Right lobe of liver (tissue), 6 donors: ENCODE measurements at regions not wholly inside any gene's neighbourhood (a gene's known extent, or its start where the extent isn't known, plus 50 kb on each side); places are given as distances from the start of the nearest gene placed in this dataset.

Experiments used
- ATAC-seq, 4 donors: fragments of 200-7000 bp; cut with Tn5 transposase; one replicate each; pipeline ENCODE4 v1.9.1; 2020; ENCODE audit warnings: mild to moderate bottlenecking in 4 of 4, moderate library complexity in 4 of 4
- DNase-seq, 3 donors: peaks; one replicate each; pipeline ENCODE4 v3.0.0-alpha.2; 2020
- H3K27ac ChIP-seq, 3 donors: fragments of 200-600 bp; one replicate each; pipeline ENCODE4 v1.8.0; 2022
- H3K27me3 ChIP-seq, 2 donors: fragments of 200-600 bp; one replicate each; pipeline ENCODE4 v1.8.0; 2022
- H3K36me3 ChIP-seq, 4 donors: fragments of 200-600 bp; sonication (generic) in 1 of 4; one replicate each; pipeline versions ENCODE4 v1.5.1 to v1.8.0; 2017 to 2022; ENCODE audit warnings: control low read depth in 1 of 4
- H3K4me1 ChIP-seq, 4 donors: fragments of 200-600 bp; sonication (generic) in 1 of 4; one replicate each; pipeline versions ENCODE4 v1.5.1 to v1.8.0; 2017 to 2022; ENCODE audit warnings: control low read depth in 1 of 4
- H3K4me3 ChIP-seq, 3 donors: fragments of 200-600 bp; one replicate each; pipeline ENCODE4 v1.8.0; 2022
- H3K9me3 ChIP-seq, 4 donors: fragments of 200-600 bp; sonication (generic) in 1 of 4; one replicate each; pipeline versions ENCODE4 v1.5.1 to v1.8.0; 2017 to 2022; ENCODE audit warnings: control low read depth in 1 of 4
- CTCF ChIP-seq, 4 donors: fragments of 200-600 bp in 3 of 4; fragments of 450-650 bp in 1 of 4; IDR thresholded peaks; one replicate each; pipeline versions ENCODE4 v1.5.1 to v1.8.0; 2016 to 2022; ENCODE audit warnings: antibody characterized with exemption in 4 of 4, mild to moderate bottlenecking in 2 of 4
- POLR2A ChIP-seq: fragments of 450-650 bp; IDR thresholded peaks from one replicate; pipeline ENCODE4 v1.6.1; 2017; ENCODE audit warnings: antibody characterized with exemption, mild to moderate bottlenecking
- WGBS: methylation state at CpG from one replicate; pipeline ENCODE4 v1.1.6; 2018; ENCODE audit warnings: low coverage, low lambda C conversion rate; ENCODE audit not compliant: insufficient coverage; ENCODE audit errors: missing lambda C conversion rate; 5-methylcytosine and 5-hydroxymethylcytosine counted together
- intact Hi-C, 2 donors: fragments of 100-400 bp; cut with DNase I; formaldehyde crosslinking; loops; one replicate each; pipeline versions ENCODE4 v1.11.2 to v1.14.1; 2022
- donor health status: DM: no; HTN: yes; CAD: no.
- donor health status: DM: no; HTN: no; CAD: no.
- donor health status: DM: no; HTN: no; CAD: no.
- donor health status: DM: no; HTN: yes; CAD: no.
- donor health status: DM: no; HTN: yes; CAD: no.

GRCh38 chr4:164060456-164060855 is 566.0 kb downstream of the TMA16 start:
- Histone ChIP-seq H3K27ac (no peak overlapping the region), H3K9me3 (no peaks in the 10 kb centered on the region), H3K4me1 (no peaks in the 10 kb centered on the region), H3K27me3 (no peaks in the 10 kb centered on the region), H3K4me3 (no peak overlapping the region), H3K36me3 (no peaks in the 10 kb centered on the region)
- TF ChIP-seq CTCF (IDR thresholded peaks at IDR 0.05) (no peak), POLR2A (no peak)
- ATAC-seq (no peak), DNase-seq (no peak)
- intact Hi-C loops, result no loop called here
- whole genome bisulfite sequencing, result 29% methylated on average over 3 of the region's 3 CpGs

GRCh38 chr4:164068392-164068791 is 573.9 kb downstream of the TMA16 start:
- H3K27me3 ChIP-seq, result no peaks in the 10 kb centered on the region
- ATAC-seq (no peak), DNase-seq (no peak)
- intact Hi-C loops, result no loop called here
- no peaks in the 10 kb centered on the region for H3K36me3 ChIP-seq
- no peak overlapping the region for H3K27ac ChIP-seq
- TF ChIP-seq POLR2A (no peak), CTCF (IDR thresholded peaks at IDR 0.05) (no peak)
- no peaks in the 10 kb centered on the region for H3K4me1 ChIP-seq
- WGBS, result no CpG with 5 or more reads among the region's 18 CpGs
- H3K9me3 ChIP-seq, result no peaks in the 10 kb centered on the region
- no peak overlapping the region for H3K4me3 ChIP-seq

GRCh38 chr4:164070625-164071024 is 576.1 kb downstream of the TMA16 start:
- H3K27ac ChIP-seq, result no peak overlapping the region
- ATAC-seq, result no peak

GRCh38 chr4:164081371-164081770 is 586.9 kb downstream of the TMA16 start:
- Histone ChIP-seq H3K9me3 (no peaks in the 10 kb centered on the region), H3K4me1 (no peaks in the 10 kb centered on the region), H3K36me3 (no peaks in the 10 kb centered on the region), H3K4me3 (no peak overlapping the region), H3K27me3 (no peaks in the 10 kb centered on the region), H3K27ac (no peak overlapping the region)
- 38% methylated on average over 1 of the region's 1 CpG for WGBS
- DNase-seq, result no peak
- TF ChIP-seq POLR2A (no peak), CTCF (IDR thresholded peaks at IDR 0.05) (no peak)
- intact Hi-C loops, result no loop called here
- ATAC-seq, result no peak

More at GRCh38 chr4:164070625-164071024, 576.1 kb downstream of the TMA16 start:
- no peaks in the 10 kb centered on the region for H3K9me3 ChIP-seq
- DNase-seq, result no peak
- H3K4me3 ChIP-seq, result no peak overlapping the region
- intact Hi-C loops, result no loop called here
- no peaks in the 10 kb centered on the region for H3K36me3 ChIP-seq
- no peaks in the 10 kb centered on the region for H3K27me3 ChIP-seq
- WGBS, result 39% methylated on average over 4 of the region's 4 CpGs
- TF ChIP-seq POLR2A (no peak), CTCF (IDR thresholded peaks at IDR 0.05) (no peak)
- no peaks in the 10 kb centered on the region for H3K4me1 ChIP-seq

- Histone ChIP-seq H3K4me1 (no peaks in the 10 kb centered on the region), H3K27me3 (no peaks in the 10 kb centered on the region), H3K4me3 (no peak overlapping the region), H3K9me3 (no peaks in the 10 kb centered on the region), H3K36me3 (no peaks in the 10 kb centered on the region), H3K27ac (no peak overlapping the region)
- TF ChIP-seq POLR2A (no peak), CTCF (IDR thresholded peaks at IDR 0.05) (no peak)
- DNase-seq, result no peak
- ATAC-seq, result no peak
- intact Hi-C loops, result no loop called here
- WGBS, result 56% methylated on average over 2 of the region's 2 CpGs
Observed at GRCh38 chr4:164081801-164082200, 587.3 kb downstream of the TMA16 start.
